GM18861 (cell line): ENCODE measurements at regions not wholly inside any gene's neighbourhood (a gene's known extent, or its start where the extent isn't known, plus 50 kb on each side); places are given as distances from the start of the nearest gene placed in this dataset.
"Not testable (repeated sequence)": the region's sequence is repeated elsewhere in the genome, so short reads cannot be mapped to it uniquely, and the experiment has no call there.

Source experiments
- ATAC-seq: cut with Tn5 transposase; IDR thresholded peaks from one replicate; pipeline ENCODE4 v1.9.1; 2021; ENCODE audit not compliant: unreplicated experiment

DNA sequence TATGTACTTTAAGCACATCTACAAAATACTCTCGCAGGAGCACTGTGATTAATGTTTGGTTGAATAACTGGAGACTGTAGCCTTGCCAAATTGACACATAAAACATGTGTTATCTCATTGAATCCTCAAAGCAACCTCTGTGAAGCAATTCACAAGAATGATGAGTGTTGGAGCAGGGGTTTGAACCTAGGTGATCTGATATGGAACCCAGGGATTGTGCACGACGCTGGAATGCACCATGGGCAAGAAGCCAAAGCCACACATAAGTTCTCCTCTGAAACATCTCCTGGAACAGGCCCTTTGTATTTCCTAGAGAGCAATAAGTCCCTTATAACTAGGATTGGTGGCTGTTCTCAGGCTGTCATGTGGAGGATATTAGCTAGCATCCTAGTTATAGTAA, 124.6 kb upstream of the IVNS1ABP start:
- ATAC-seq: no peak

- ATAC-seq: no peak
These were observed 123.8 kb upstream of the IVNS1ABP start for GRCh38 chr1:185440877-185441276.

DNA sequence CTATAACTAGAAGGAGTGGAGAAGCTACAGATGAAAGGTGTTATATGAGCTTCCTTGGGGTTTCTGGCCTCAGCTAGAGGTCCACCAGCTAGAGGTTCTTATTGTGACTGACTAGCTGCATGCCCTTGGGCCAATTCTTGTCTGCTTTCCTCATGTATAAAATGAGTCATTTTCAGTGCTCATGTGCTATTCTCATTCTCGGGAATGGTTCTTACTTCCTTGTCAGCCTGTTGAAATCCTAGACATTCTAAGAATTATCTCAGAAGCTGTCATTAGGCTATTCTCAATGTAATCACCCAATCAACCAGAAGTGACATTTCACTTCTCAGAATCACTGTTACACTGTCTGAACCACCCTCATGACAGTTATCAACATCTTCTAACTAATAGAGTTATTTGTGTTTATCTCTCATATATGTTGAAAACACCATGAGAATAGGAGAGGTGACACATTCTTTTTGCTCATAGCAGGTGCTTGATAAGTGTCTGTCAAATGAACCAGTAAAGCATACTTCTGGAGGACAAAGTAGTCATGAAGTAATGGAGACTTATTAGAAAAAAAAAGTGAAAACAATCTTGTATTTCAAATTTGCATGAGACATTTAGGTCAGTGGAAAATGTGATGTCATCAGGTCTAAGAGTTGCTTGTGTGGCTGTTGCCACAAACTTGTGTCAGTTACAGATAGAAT, 122.8 kb upstream of the IVNS1ABP start:
- peak; percentile 63 for ATAC-seq

DNA sequence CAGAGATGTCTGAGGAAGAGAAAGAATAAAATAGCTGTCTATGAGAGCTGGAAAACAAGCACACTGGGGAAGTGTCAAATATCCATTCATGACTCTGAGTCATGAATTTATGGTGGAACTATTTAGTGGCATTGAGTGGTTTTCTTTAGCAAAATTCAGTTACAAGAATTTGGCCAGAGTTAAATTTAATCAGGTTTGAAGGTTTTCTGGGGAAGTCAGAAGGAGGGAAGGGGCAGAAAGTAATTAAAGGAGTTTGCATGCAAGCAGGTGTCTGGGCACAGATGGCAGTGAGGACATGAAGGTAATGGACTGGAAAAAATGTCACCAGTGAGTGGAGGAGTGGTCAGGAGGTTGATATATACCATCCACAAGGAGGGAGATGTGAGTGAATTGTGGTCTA, 121.9 kb upstream of the IVNS1ABP start:
- ATAC-seq: no peak

- ATAC-seq: no peak
These were observed 118.8 kb upstream of the IVNS1ABP start for GRCh38 chr1:185435696-185436379.

DNA sequence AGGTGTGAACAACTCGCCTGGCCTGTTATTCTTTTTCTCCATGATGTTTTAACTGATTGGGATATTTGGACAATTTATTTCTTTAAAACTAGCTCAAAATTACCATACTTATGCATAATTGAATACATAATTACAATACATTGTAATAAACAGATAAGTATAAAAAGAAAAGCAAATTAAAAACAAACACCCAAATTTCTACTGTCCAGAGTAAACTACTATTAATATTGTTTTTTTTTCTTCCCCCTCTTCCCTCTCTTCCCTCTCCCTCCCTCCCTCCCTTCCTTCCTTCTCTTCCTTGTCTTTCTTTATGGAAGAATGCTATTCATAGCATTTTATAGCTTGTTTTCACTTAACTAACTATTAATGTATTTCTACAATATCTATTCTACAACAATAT, 117.7 kb upstream of the IVNS1ABP start:
- no peak for ATAC-seq

DNA sequence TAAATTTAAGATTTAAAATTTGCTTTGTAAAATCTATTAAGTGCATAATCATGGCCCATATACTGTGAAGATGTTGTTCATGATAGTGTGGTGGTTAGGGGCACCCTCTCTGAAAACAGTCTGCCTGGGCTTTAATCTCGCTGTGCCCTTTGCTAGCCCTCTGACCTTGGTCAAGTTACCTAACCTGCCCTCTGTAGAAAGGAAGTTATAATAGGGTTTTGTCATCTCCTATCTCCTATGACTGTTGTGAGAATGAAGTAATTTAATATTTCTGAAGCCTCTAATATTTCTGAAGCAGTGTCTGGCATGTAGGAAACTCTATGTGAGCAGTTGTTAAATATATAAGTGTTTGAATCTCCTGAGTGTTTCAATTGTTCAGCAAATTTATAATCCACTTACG, 116.6 kb upstream of the IVNS1ABP start:
- ATAC-seq: no peak

GRCh38 chr1:185432948-185433347, 115.9 kb upstream of the IVNS1ABP start:
- no peak for ATAC-seq

- ATAC-seq: no peak
These were observed 114.6 kb upstream of the IVNS1ABP start for GRCh38 chr1:185431612-185432011.

DNA sequence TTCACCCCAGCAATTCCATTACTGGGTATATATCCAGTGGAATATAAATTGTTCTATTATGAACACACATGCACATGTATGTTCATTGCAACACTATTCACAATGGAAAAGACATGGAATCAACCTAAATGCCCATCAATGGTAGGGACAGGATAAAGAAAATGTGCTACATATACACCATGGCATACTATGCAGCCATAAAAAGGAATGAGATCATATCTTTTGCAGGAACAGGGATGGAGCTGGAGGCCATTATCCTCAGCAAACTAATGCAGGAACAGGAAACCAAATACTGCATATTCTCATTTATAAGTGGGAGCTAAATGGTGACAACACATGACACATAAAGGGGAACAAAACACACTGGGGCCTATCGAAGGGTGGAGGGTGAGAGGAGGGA, 112.6 kb upstream of the IVNS1ABP start:
- not testable (repeated sequence) for ATAC-seq

- no peak for ATAC-seq
These were observed 110.7 kb upstream of the IVNS1ABP start for GRCh38 chr1:185427776-185428175.

DNA sequence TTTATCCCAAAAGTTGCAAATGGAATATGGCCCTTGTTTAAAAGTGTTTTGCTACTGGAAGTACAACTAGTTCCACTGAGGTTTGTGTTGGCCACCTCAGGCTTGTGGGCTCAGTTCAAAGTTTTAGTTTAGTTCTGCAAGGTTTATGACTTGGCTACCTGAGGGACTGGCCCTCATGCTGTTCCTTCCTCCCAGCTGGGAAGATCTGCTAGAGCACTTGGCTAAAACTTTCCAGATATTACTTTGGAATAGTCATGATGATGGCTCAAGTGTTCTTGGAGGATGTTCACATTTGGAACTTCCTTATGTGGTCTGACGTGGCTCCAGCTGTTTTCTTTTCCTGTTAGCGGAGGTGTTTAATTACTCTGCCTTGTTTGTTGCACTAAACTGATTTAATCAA, 110.2 kb upstream of the IVNS1ABP start:
- ATAC-seq: no peak

GRCh38 chr1:185426848-185427247, 109.8 kb upstream of the IVNS1ABP start:
- no peak for ATAC-seq

DNA sequence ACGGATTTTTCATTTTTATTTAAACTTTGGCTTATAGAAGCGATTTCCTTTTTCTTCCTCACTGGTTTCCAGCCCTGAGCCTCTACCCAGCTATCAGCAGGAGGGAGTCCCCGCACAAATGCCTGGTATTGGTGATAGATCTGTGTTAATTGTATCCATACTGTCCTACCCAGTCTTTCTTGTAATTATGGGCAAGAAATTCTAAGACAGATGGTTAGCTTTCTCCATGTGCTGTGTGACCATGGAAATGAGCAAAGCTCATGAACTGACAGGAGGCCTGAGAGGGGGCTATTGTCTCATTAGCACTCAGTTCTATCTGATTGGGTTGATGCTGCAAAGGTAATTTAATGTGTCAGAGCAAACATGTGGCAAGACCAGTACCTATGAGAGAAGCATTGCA, 108.1 kb upstream of the IVNS1ABP start:
- no peak for ATAC-seq

DNA sequence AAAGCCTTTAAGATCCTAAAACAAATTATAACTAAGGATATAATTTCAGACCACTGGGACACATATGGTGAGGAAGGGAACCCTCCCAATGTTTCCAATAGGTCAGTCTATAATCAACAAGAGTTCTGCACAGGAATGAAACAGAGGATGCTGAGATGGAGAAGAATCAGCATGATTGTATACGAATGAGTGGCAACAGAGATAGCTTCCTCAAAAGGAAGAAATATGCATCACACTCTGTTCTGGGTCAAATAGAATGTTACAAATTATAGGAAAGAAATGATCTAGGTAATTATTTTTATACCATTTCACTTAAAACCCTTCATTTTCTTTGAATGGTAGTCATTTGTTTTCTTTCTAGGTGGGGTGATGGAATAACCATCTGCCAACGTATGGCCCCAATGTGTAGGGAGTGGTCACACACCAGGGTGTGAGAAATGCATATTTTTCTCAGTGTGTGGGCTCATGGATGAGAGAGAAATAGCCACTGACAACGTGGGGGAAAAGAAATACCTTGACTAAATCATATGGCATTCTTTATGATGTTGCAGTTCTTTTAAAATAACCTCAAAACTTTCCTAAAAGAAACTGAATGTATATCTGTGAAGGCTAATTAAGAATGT, 104.6 kb upstream of the IVNS1ABP start:
- ATAC-seq: no peak

- no peak for ATAC-seq
These were observed 103.6 kb upstream of the IVNS1ABP start for GRCh38 chr1:185420588-185421081.

GRCh38 chr1:185419718-185420117, 102.7 kb upstream of the IVNS1ABP start:
- no peak for ATAC-seq

- ATAC-seq: no peak
These were observed 101.4 kb upstream of the IVNS1ABP start for GRCh38 chr1:185418472-185418871.

- ATAC-seq: no peak
These were observed 95.5 kb upstream of the IVNS1ABP start for GRCh38 chr1:185412385-185413087.

- no peak for ATAC-seq
These were observed 92.9 kb upstream of the IVNS1ABP start for GRCh38 chr1:185409763-185410528.

GRCh38 chr1:185409345-185409744, 92.3 kb upstream of the IVNS1ABP start:
- ATAC-seq: no peak
